Transverse colon (tissue), 4 donors: ENCODE measurements at regions not wholly inside any gene's neighbourhood (a gene's known extent, or its start where the extent isn't known, plus 50 kb on each side); places are given as distances from the start of the nearest gene placed in this dataset.

ENCODE experiments used
- CTCF ChIP-seq, 5 experiments: fragments of 200-600 bp in 3 of 5; fragments of 450-650 bp in 2 of 5; sonication (generic) in 3 of 5; IDR thresholded peaks; 1 replicate in 2 of 5; 2 replicates in 3 of 5; pipeline ENCODE4 v1.5.1; 2016 to 2017; ENCODE audit warnings: antibody characterized with exemption in 5 of 5, inconsistent platforms in 3 of 5, mild to moderate bottlenecking in 2 of 5, moderate library complexity in 1 of 5
- POLR2AphosphoS5 ChIP-seq, 3 donors: sonication (generic); formaldehyde crosslinking; IDR thresholded peaks; one replicate each; pipeline ENCODE4 v1.6.1; 2016; ENCODE audit warnings: antibody characterized with exemption in 3 of 3

DNA sequence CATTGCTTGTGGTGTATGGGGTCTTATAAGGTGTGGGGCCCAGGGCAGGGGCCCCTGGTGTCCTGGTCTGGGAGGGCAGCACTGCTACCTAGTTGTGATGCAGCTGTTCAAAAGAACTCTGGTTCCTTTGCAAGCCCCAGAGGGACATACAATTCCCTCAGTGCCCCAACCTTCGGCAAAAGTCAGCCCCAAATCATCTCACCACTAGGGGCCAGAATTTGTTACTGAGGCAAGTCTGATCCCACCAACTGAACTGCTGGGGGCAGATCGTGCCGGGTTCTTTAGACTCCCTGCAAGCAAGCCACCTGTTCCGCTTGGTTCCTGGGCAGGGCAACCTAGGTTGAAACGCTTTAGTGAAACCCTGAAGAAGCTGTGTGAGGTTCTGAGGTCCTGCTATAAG is 180.1 kb upstream of the S100G start:
- TF ChIP-seq POLR2AphosphoS5 (IDR thresholded peaks at IDR 0.05) (no peak), CTCF (IDR thresholded peaks at IDR 0.05) (no peak)
